DOHH2 (cell line): ENCODE measurements at regions not wholly inside any gene's neighbourhood (a gene's known extent, or its start where the extent isn't known, plus 50 kb on each side); places are given as distances from the start of the nearest gene placed in this dataset.

ENCODE experiments used
- H3F3A ChIP-seq: fragments of 200-600 bp; sonication (generic), shearing (Covaris generic); 2 replicates; pipeline ENCODE4 v1.6.0; 2016; ENCODE audit warnings: antibody characterized with exemption, mild to moderate bottlenecking; ENCODE audit not compliant: control insufficient read depth, insufficient read depth
- H3K27ac ChIP-seq: fragments of 200-600 bp; sonication (generic); 2 replicates; pipeline ENCODE4 v1.5.1; 2014; ENCODE audit warnings: low read depth, mild to moderate bottlenecking, low read length, moderate library complexity
- H3K27me3 ChIP-seq: fragments of 200-600 bp; sonication (generic); 2 replicates; pipeline ENCODE4 v1.6.1; 2014; ENCODE audit warnings: mild to moderate bottlenecking, low read length, mixed read lengths; ENCODE audit not compliant: control insufficient read depth
- H3K36me3 ChIP-seq: fragments of 200-600 bp; sonication (generic); 2 replicates; pipeline ENCODE4 v1.6.1; 2014; ENCODE audit warnings: mild to moderate bottlenecking, low read length, moderate library complexity, mixed read lengths; ENCODE audit not compliant: control insufficient read depth
- H3K4me1 ChIP-seq: fragments of 200-600 bp; sonication (generic); 2 replicates; pipeline ENCODE4 v1.6.1; 2014; ENCODE audit warnings: mild to moderate bottlenecking, low read length, mixed read lengths; ENCODE audit not compliant: control insufficient read depth
- H3K4me2 ChIP-seq: fragments of 200-600 bp; sonication (generic); 2 replicates; pipeline ENCODE4 v1.6.0; 2014; ENCODE audit warnings: mild to moderate bottlenecking, low read length, moderate library complexity
- H3K4me3 ChIP-seq: fragments of 200-600 bp; sonication (generic); 2 replicates; pipeline ENCODE4 v1.5.1; 2014; ENCODE audit warnings: mild to moderate bottlenecking, low read length, mixed read lengths
- H3K79me2 ChIP-seq: fragments of 200-600 bp; sonication (generic); 2 replicates; pipeline ENCODE4 v1.6.1; 2014; ENCODE audit warnings: mild to moderate bottlenecking, low read length, mixed read lengths; ENCODE audit not compliant: control insufficient read depth
- H3K9me2 ChIP-seq: fragments of 200-600 bp; sonication (generic); replicated peaks from 2 replicates; pipeline ENCODE4 v1.6.1; 2014; ENCODE audit warnings: mild to moderate bottlenecking, low read length, mixed read lengths; ENCODE audit not compliant: control insufficient read depth
- H3K9me3 ChIP-seq: fragments of 200-600 bp; sonication (generic); 2 replicates; pipeline ENCODE4 v1.6.1; 2014; ENCODE audit warnings: antibody characterized with exemption, low read length, mixed read lengths; ENCODE audit not compliant: control insufficient read depth, insufficient read depth
- H4K20me1 ChIP-seq: fragments of 200-600 bp; sonication (generic); 2 replicates; pipeline ENCODE4 v1.6.0; 2014; ENCODE audit warnings: low read depth, mild to moderate bottlenecking, antibody characterized with exemption, low read length, moderate library complexity; ENCODE audit not compliant: control insufficient read depth, insufficient read depth
- EZH2phosphoT487 ChIP-seq: fragments of 200-600 bp; sonication (generic); IDR thresholded peaks from 2 replicates; pipeline ENCODE4 v1.6.1; 2017; ENCODE audit warnings: borderline replicate concordance, mild to moderate bottlenecking, antibody characterized with exemption, low read length, moderate library complexity, mixed read lengths
- TF ChIP-seq, protein P1 (sequence below): fragments of 200-600 bp; sonication (generic); IDR thresholded peaks from one replicate; pipeline ENCODE4 v1.5.1; 2014; ENCODE audit warnings: antibody characterized with exemption, mild to moderate bottlenecking, low read depth, low read length; ENCODE audit not compliant: poor library complexity, severe bottlenecking

DNA sequence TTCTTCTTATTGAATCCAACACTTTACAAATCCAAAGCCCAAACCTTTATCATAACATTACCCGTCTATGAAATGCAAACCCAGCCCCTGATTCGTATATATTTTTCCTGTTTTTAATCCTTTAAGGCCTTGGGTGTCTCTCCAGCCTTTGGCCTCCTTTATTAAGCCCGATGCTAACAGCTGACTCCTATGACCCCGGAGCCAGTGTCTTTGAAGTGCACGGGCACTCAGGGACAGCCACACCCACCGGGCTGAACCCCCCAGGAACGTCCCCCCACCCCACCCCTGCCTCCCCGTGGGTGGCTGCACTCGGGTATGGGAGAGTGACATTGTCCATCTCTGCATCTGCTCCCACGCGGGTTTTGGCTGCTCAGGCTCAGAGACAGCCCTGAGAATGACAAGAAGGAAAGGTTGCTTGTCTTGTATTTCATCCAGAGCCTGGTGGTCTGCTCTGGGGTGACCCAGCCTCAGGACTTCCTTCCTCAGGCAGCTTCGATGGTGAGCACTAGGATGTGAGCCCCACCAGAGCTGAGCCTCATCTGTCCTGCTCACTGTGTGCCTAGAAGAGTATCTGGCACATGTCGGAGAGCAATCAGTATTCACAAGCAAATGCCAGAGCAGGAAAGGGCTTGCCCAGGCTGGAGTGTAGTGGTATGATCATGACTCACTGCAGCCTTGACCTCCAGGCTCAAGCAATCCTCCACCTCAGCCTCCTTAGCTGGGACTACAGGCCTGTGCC, 210.4 kb downstream of the SKIDA1 start:
- Histone ChIP-seq H3K79me2 (no peaks in the 10 kb centered on the region), H3F3A (no peaks in the 10 kb centered on the region), H3K4me2 (peak overlapping the region; percentile 50), H3K4me3 (peak overlapping the region; percentile 45), H3K4me1 (peaks cover 25% of the 10 kb centered on the region), H3K9me2 (no peaks in the 10 kb centered on the region), H3K27me3 (no peaks in the 10 kb centered on the region), H3K27ac (no peak overlapping the region), H3K9me3 (no peaks in the 10 kb centered on the region), H4K20me1 (no peaks in the 10 kb centered on the region), H3K36me3 (no peaks in the 10 kb centered on the region)
- TF ChIP-seq, protein P1, sequence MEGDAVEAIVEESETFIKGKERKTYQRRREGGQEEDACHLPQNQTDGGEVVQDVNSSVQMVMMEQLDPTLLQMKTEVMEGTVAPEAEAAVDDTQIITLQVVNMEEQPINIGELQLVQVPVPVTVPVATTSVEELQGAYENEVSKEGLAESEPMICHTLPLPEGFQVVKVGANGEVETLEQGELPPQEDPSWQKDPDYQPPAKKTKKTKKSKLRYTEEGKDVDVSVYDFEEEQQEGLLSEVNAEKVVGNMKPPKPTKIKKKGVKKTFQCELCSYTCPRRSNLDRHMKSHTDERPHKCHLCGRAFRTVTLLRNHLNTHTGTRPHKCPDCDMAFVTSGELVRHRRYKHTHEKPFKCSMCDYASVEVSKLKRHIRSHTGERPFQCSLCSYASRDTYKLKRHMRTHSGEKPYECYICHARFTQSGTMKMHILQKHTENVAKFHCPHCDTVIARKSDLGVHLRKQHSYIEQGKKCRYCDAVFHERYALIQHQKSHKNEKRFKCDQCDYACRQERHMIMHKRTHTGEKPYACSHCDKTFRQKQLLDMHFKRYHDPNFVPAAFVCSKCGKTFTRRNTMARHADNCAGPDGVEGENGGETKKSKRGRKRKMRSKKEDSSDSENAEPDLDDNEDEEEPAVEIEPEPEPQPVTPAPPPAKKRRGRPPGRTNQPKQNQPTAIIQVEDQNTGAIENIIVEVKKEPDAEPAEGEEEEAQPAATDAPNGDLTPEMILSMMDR = no peak
- no peak for TF ChIP-seq EZH2phosphoT487

DNA sequence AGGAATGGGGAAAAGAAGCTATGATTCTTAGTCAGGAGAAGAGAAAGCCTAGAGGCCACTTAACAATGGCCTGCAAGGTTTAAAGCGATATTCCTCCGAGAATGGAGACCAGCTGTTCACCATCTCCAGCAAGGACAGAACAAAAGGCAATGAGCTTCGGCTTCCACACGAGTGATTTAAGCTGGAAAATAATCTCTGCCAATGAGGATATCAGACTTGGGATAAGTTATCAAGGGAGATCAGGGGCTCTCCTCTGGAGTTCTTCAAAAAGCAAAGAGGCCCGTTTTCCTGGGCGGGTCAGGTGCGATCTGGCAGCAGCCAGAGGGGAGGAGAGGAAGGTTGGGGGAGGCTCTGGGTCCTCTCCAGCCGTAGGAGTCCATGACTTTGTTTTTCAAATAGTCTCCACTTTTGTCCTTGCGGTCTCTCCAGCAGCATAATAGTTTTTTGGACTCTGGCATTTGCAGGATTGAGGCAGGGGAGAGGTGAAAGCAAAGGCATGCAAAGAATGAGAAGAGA, 211.3 kb downstream of the SKIDA1 start:
- Histone ChIP-seq H3F3A (no peaks in the 10 kb centered on the region), H3K27me3 (no peaks in the 10 kb centered on the region), H3K9me3 (no peaks in the 10 kb centered on the region), H3K4me2 (peak overlapping the region; percentile 50), H3K79me2 (no peaks in the 10 kb centered on the region), H3K9me2 (no peaks in the 10 kb centered on the region), H3K27ac (no peak overlapping the region), H3K4me1 (peaks cover 25% of the 10 kb centered on the region), H3K4me3 (peak overlapping the region; percentile 45), H4K20me1 (no peaks in the 10 kb centered on the region), H3K36me3 (no peaks in the 10 kb centered on the region)
- no peak for TF ChIP-seq EZH2phosphoT487

DNA sequence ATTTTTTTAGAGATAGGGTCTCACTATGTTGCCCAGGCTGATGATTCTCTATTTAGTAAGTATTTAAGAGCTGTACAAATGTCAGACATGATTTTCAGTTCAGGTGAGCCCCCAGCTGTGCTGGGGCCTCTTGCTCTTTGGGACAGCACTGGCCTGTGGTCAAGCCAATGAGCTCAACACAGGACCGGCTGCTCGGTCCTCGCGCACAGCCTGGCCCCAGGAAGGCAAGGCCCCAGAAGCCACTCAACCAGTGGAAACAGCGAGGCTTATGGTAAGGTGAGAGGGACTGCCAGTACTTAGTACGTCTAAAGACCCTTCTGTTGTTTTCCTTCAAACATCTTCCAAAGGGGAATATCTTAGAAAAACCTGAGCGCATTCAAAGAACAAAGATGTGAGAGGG, 211.8 kb downstream of the SKIDA1 start:
- H3K9me2 ChIP-seq = no peaks in the 10 kb centered on the region
- H3K79me2 ChIP-seq = no peaks in the 10 kb centered on the region
- H3K27me3 ChIP-seq = no peaks in the 10 kb centered on the region
- peak overlapping the region; percentile 50 for H3K4me2 ChIP-seq
- TF ChIP-seq, protein P1 = no peak
- no peak for TF ChIP-seq EZH2phosphoT487
- H3K36me3 ChIP-seq = no peaks in the 10 kb centered on the region
- no peak overlapping the region for H3K27ac ChIP-seq
- no peaks in the 10 kb centered on the region for H3K9me3 ChIP-seq
- H3F3A ChIP-seq = no peaks in the 10 kb centered on the region
- peaks cover 25% of the 10 kb centered on the region for H3K4me1 ChIP-seq
- H3K4me3 ChIP-seq = no peak overlapping the region
- H4K20me1 ChIP-seq = no peaks in the 10 kb centered on the region

DNA sequence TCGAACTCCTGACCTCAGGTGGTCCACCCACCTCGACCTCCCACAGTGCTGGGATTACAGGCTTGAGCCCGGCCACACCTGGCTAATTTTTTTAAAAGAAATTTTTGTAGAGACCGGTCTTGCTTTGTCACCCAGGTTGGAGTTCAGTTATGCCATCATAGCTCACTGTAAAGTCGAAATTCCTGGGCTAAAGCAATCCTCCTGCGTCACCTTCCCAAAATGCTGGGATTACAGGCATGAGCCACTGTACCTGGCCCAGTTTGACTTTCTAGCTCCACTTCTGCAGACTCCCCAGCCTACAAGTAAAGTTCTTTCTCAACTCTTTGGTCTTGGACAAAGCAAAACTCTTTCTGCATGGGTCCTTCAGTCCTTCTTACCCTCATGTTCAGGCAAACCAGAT, 214.1 kb downstream of the SKIDA1 start:
- H3F3A ChIP-seq = no peaks in the 10 kb centered on the region
- H3K4me2 ChIP-seq = no peak overlapping the region
- no peaks in the 10 kb centered on the region for H4K20me1 ChIP-seq
- H3K79me2 ChIP-seq = no peaks in the 10 kb centered on the region
- no peaks in the 10 kb centered on the region for H3K36me3 ChIP-seq
- no peak overlapping the region for H3K4me3 ChIP-seq
- no peak for TF ChIP-seq EZH2phosphoT487
- TF ChIP-seq, protein P1 = no peak
- no peak overlapping the region for H3K27ac ChIP-seq
- H3K9me2 ChIP-seq = no peaks in the 10 kb centered on the region
- no peaks in the 10 kb centered on the region for H3K27me3 ChIP-seq
- H3K9me3 ChIP-seq = no peaks in the 10 kb centered on the region
- peaks cover 25% of the 10 kb centered on the region for H3K4me1 ChIP-seq
